ENCODE measurements at regions not wholly inside any gene's neighbourhood (a gene's known extent, or its start where the extent isn't known, plus 50 kb on each side); places are given as distances from the start of the nearest gene placed in this dataset.

GRCh38 chr1:114270282-114270681 lies 116.6 kb upstream of the SYT6 start:
- H2BK120ac ChIP-seq (ENCODE audit: low read depth, low read length, poor library complexity, severe bottlenecking), result no peak overlapping the region
- H3K4ac ChIP-seq (ENCODE audit: low read depth, low read length), result no peak overlapping the region
- H3K27me3 Mint-ChIP-seq (ENCODE audit: low read depth), result peaks cover 37% of the 10 kb centered on the region
- no peak overlapping the region for H2AFZ ChIP-seq (ENCODE audit: low read length)
- no peak overlapping the region for H2AK5ac ChIP-seq (ENCODE audit: insufficient read length, low read length)
- H3K36me3 Mint-ChIP-seq (ENCODE audit: insufficient read depth in 1 of 3, low read depth in 3 of 3), result no peaks in the 10 kb centered on the region
- H3K9ac ChIP-seq (ENCODE audit: extremely low read depth, insufficient read length, low read length), result no peak overlapping the region
- no peaks in the 10 kb centered on the region for H3K9me3 Mint-ChIP-seq
- no peak overlapping the region for H4K5ac ChIP-seq (ENCODE audit: insufficient read length, low read depth, low read length)
- H3K79me2 ChIP-seq (ENCODE audit: insufficient read depth, low read length), result no peaks in the 10 kb centered on the region
- H2BK20ac ChIP-seq (ENCODE audit: low read depth, low read length, poor library complexity, severe bottlenecking), result no peak overlapping the region
- no peaks in the 10 kb centered on the region for H3K79me1 ChIP-seq (ENCODE audit: insufficient read depth, low read depth, low read length, poor library complexity, severe bottlenecking)
- H3K27ac ChIP-seq (ENCODE audit: insufficient read length, low read depth, low read length), result no peak overlapping the region
- H3K4me3 Mint-ChIP-seq, result no peak overlapping the region
- no peaks in the 10 kb centered on the region for H4K20me1 ChIP-seq (ENCODE audit: control insufficient read depth, insufficient read depth, insufficient read length)
- no peak overlapping the region for H4K91ac ChIP-seq (ENCODE audit: insufficient read length, low read depth, low read length)
- no peak overlapping the region for H3K14ac ChIP-seq (ENCODE audit: insufficient read depth, low read length)
- no peak overlapping the region for H3K4me2 ChIP-seq (ENCODE audit: insufficient read depth, insufficient read length, low read length)
- no peaks in the 10 kb centered on the region for H3K9me3 ChIP-seq (ENCODE audit: control insufficient read depth, low read depth, low read length)
- no peak overlapping the region for H3T11ph ChIP-seq (ENCODE audit: low read length)
- H3K56ac ChIP-seq (ENCODE audit: insufficient read length, low read depth, low read length), result no peak overlapping the region
- H3K23ac ChIP-seq (ENCODE audit: insufficient read length, low read depth, low read length), result no peak overlapping the region
- H3K18ac ChIP-seq (ENCODE audit: insufficient read length, low read depth, low read length), result no peak overlapping the region
- no peak overlapping the region for H3K27ac Mint-ChIP-seq
- no peak overlapping the region for H2BK12ac ChIP-seq (ENCODE audit: insufficient read length, low read depth, low read length)
- H3K4me1 Mint-ChIP-seq, result no peaks in the 10 kb centered on the region
- H3K27me3 ChIP-seq (ENCODE audit: insufficient read depth, low read length), result no peaks in the 10 kb centered on the region
- DNase-seq, result no peak
- no peak overlapping the region for H2BK15ac ChIP-seq (ENCODE audit: low read depth, low read length)
- no peaks in the 10 kb centered on the region for H3K23me2 ChIP-seq (ENCODE audit: insufficient read length, low read depth, low read length, poor library complexity, severe bottlenecking)
- no peak overlapping the region for H2BK5ac ChIP-seq (ENCODE audit: insufficient read length, low read length)
- no peak overlapping the region for H4K8ac ChIP-seq (replicated peaks; ENCODE audit: insufficient read length, low read depth, low read length)
- no peaks in the 10 kb centered on the region for H3K4me1 ChIP-seq (ENCODE audit: insufficient read depth, low read length)
- TF ChIP-seq CTCF (conservative IDR thresholded peaks at IDR 0.05), result no peak
- no CpG with 5 or more reads among the region's 2 CpGs for WGBS (ENCODE audit: extremely low coverage, insufficient read length, low lambda C conversion rate)
